ENCODE measurements at regions not wholly inside any gene's neighbourhood (a gene's known extent, or its start where the extent isn't known, plus 50 kb on each side); places are given as distances from the start of the nearest gene placed in this dataset.

DNA sequence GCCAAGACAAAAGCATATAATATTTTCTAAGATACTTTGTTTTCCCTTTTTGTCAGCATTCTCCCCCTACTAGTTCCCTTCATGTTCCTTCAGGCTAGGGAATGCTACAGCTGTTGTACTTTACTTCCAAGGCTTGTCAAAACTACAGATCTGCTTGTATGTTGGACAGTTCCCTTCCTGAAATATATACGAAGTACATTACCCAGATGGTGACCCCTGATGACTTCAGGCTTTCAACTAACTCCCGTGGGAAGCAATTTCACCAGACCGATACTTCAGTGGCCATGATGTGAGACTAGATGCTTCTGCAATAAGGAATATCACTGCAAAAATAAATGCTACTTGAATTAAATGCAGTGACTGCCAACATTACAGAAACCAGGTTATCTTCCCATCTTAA is 332.8 kb downstream of the SH2D1A start:
- peak; percentile 80 to 88 for TF ChIP-seq REST (IDR thresholded peaks at IDR 0.05; ENCODE audit: insufficient read depth in 1 of 2, low read depth in 2 of 2, low read length in 2 of 2)
- no peak for TF ChIP-seq POLR2AphosphoS5 (IDR thresholded peaks at IDR 0.05; ENCODE audit: low read depth, low read length)

- TF ChIP-seq POLR2AphosphoS5 (IDR thresholded peaks at IDR 0.05; ENCODE audit: low read depth, low read length) (no peak), SIN3A (IDR thresholded peaks at IDR 0.05; ENCODE audit: borderline replicate concordance, insufficient read depth, low read length) (no peak), FOXP2 (optimal IDR thresholded peaks at IDR 0.05; ENCODE audit: borderline replicate concordance, extremely low read depth, extremely low read length, insufficient read depth) (no peak), TAF1 (IDR thresholded peaks at IDR 0.05; ENCODE audit: borderline replicate concordance, insufficient read depth, low read length) (no peak)
These were observed 333.9 kb downstream of the SH2D1A start for GRCh38 chrX:124680287-124680686.

DNA sequence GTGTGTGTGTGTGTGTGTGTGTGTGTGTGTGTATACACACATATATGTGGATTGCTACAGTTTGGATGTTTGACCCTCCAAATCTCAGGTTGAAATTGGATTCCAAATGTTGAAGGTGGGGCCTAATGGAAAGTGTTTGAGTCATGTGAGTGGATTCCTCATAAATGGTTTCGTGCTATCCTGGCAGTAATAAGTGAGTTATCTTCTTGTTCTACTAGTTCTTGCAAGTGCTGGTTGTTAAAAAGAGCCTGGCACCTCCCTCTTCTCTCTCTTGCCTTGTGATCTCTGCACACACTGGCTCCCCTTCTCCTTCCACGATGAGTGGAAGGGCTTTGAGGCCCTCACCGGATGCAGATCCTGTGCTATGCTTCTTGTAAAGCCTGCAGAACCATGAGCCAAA is 344.1 kb downstream of the SH2D1A start:
- TF ChIP-seq TAF1 (IDR thresholded peaks at IDR 0.05; ENCODE audit: borderline replicate concordance, insufficient read depth, low read length) (no peak), FOXP2 (optimal IDR thresholded peaks at IDR 0.05; ENCODE audit: borderline replicate concordance, extremely low read depth, extremely low read length, insufficient read depth) (no peak)

DNA sequence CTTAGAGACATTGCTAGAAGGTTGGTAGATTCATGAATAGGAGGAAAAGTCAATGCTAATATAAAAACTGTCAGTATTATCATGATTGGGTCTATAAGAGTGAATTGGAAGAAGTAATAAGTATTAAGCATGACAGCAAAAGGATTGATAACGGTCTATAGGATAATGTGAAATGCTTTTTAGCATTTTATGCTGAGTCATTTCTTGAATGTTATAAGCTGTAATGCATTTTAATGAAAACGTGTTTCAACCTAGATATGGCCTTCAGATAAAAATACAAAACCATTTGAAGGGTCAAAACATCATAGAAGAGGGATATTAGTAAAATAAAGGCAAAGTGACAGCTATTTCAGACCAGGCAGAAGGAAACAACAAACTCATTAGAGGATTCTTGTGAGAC is 353.5 kb downstream of the SH2D1A start:
- TF ChIP-seq SIN3A (IDR thresholded peaks at IDR 0.05; ENCODE audit: borderline replicate concordance, insufficient read depth, low read length) (no peak), REST (IDR thresholded peaks at IDR 0.05; ENCODE audit: insufficient read depth in 1 of 2, low read depth in 2 of 2, low read length in 2 of 2) (no peak), FOXP2 (optimal IDR thresholded peaks at IDR 0.05; ENCODE audit: borderline replicate concordance, extremely low read depth, extremely low read length, insufficient read depth) (no peak), POLR2AphosphoS5 (IDR thresholded peaks at IDR 0.05; ENCODE audit: low read depth, low read length) (no peak)

DNA sequence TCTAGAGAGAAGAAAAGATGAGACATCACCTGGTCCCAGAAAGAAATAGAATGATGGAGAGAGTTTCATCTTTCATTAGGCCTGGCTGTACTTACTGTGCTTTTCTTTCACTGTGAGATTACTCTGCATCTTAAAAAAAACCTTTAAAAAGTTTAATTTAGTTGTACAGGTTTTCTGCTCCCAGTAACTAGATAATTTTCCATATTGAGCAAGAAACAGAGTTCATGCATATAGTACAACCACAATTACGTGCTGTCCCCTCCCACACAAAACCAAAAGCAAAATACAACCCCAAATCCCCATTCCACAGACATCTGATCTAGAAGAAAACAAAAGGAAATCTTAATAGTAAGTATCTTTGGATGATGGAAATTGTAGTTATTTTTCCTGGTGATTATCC is 371.2 kb downstream of the SH2D1A start:
- no peak for TF ChIP-seq TAF1 (IDR thresholded peaks at IDR 0.05; ENCODE audit: borderline replicate concordance, insufficient read depth, low read length)
- TF ChIP-seq FOXP2 (optimal IDR thresholded peaks at IDR 0.05; ENCODE audit: borderline replicate concordance, extremely low read depth, extremely low read length, insufficient read depth) = no peak
- no peak for TF ChIP-seq SIN3A (IDR thresholded peaks at IDR 0.05; ENCODE audit: borderline replicate concordance, insufficient read depth, low read length)
- no peak for TF ChIP-seq REST (IDR thresholded peaks at IDR 0.05; ENCODE audit: insufficient read depth in 1 of 2, low read depth in 2 of 2, low read length in 2 of 2)
- no peak for TF ChIP-seq POLR2AphosphoS5 (IDR thresholded peaks at IDR 0.05; ENCODE audit: low read depth, low read length)

DNA sequence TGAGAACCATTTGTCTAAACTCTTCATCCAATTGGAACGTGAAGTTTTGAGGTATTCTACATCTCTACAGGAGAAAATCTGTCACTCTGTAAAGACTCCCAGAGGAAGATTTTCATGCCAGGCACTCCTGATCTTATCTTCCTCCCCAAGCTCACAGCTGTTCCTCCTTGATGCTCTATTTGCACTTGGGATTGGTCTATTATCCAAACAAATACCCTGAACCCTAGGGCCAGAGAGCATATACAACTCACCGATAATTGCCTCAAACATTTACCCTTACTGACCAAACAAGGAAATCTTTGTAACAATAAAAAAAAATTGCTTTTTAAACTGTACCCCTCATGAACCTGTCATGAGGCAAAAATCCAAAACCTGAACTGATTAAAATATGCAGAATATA is 372.7 kb downstream of the SH2D1A start:
- TF ChIP-seq POLR2AphosphoS5 (IDR thresholded peaks at IDR 0.05; ENCODE audit: low read depth, low read length) (no peak), SIN3A (IDR thresholded peaks at IDR 0.05; ENCODE audit: borderline replicate concordance, insufficient read depth, low read length) (no peak), FOXP2 (optimal IDR thresholded peaks at IDR 0.05; ENCODE audit: borderline replicate concordance, extremely low read depth, extremely low read length, insufficient read depth) (no peak), REST (IDR thresholded peaks at IDR 0.05; ENCODE audit: insufficient read depth in 1 of 2, low read depth in 2 of 2, low read length in 2 of 2) (no peak), TAF1 (IDR thresholded peaks at IDR 0.05; ENCODE audit: borderline replicate concordance, insufficient read depth, low read length) (no peak)
